Lung (tissue), 11 donors: ENCODE measurements at regions not wholly inside any gene's neighbourhood (a gene's known extent, or its start where the extent isn't known, plus 50 kb on each side); places are given as distances from the start of the nearest gene placed in this dataset.

Experiments used
- ATAC-seq: fragments of 200-7000 bp; cut with Tn5 transposase; one replicate; pipeline ENCODE4 v1.9.1; 2020; ENCODE audit warnings: moderate number of reproducible peaks; ENCODE audit not compliant: insufficient read depth, low FRiP score
- DNase-seq, 3 donors: peaks; one replicate each; pipeline ENCODE4 v3.0.0-alpha.2; 2013 to 2017
- H3K27ac ChIP-seq, 2 donors: one replicate each; pipeline ENCODE4 v1.5.1; 2013; ENCODE audit warnings: mild to moderate bottlenecking in 2 of 2, moderate library complexity in 2 of 2, control low read depth in 1 of 2, inconsistent platforms in 1 of 2, low read depth in 1 of 2, low read length in 1 of 2
- H3K27me3 ChIP-seq, 3 donors: one replicate each; pipeline ENCODE4 v1.5.1; 2013; ENCODE audit warnings: low read length in 2 of 3; ENCODE audit not compliant: control insufficient read depth in 3 of 3, insufficient read depth in 3 of 3
- H3K36me3 ChIP-seq, 4 donors: one replicate each; pipeline ENCODE4 v1.5.1; 2013; ENCODE audit warnings: low read length in 4 of 4, mild to moderate bottlenecking in 1 of 4, moderate library complexity in 1 of 4; ENCODE audit not compliant: control insufficient read depth in 4 of 4, insufficient read depth in 4 of 4
- H3K4me1 ChIP-seq, 5 donors: one replicate each; pipeline ENCODE4 v1.5.1; 2013; ENCODE audit warnings: low read length in 5 of 5, mild to moderate bottlenecking in 2 of 5, moderate library complexity in 1 of 5; ENCODE audit not compliant: control insufficient read depth in 5 of 5, insufficient read depth in 5 of 5
- H3K4me3 ChIP-seq: one replicate; pipeline ENCODE4 v1.5.1; 2013; ENCODE audit warnings: mild to moderate bottlenecking, control low read depth, moderate library complexity
- H3K9ac ChIP-seq, 2 donors: one replicate each; pipeline ENCODE4 v1.5.1; 2013; ENCODE audit warnings: low read length in 2 of 2, control low read depth in 1 of 2; ENCODE audit not compliant: insufficient read depth in 1 of 2
- H3K9me3 ChIP-seq, 4 donors: one replicate each; pipeline ENCODE4 v1.5.1; 2013; ENCODE audit warnings: low read length in 3 of 4, mild to moderate bottlenecking in 1 of 4, moderate library complexity in 1 of 4; ENCODE audit not compliant: control insufficient read depth in 4 of 4, insufficient read depth in 3 of 4
- WGBS, 2 donors: extraction: QIAGEN DNeasy Blood & Tissue Kit; methylation state at CpG; one replicate each; pipeline ENCODE4 v1.1.7; 2013; 5-methylcytosine and 5-hydroxymethylcytosine counted together
- TF ChIP-seq, protein P1 (sequence below): IDR thresholded peaks from 2 replicates; pipeline ENCODE4 v1.5.1; 2012; ENCODE audit warnings: mild to moderate bottlenecking; ENCODE audit errors: control extremely low read depth, extremely low read depth
- donor health status: control.
- donor health status: control.
- donor health status: Bipolar disorder and iron deficiency.
- donor health status: healthy.
- donor health status: DM: yes; HTN: yes; CAD: no.

DNA sequence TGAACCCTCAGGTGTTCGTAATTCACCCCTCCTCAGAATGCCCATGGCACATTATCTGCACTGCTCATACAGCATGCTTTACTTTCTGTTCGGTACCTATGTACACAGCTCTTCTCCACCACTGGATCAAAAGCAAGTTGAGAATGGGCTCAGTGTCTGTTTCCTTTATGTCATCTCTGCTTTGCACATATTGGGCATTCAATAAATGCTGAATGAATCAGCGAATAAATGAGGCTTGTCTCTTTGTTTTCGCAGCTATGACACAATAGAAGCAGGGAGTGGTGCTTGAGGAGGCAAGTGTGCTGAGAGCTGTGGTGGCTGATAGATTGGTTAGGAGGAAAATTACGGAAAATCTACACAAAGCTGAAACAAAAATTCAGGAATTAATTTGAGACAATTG is 109.1 kb upstream of the VMA21 start:
- Histone ChIP-seq H3K4me3 (no peak overlapping the region), H3K4me1 (no peaks in the 10 kb centered on the region), H3K27me3 (no peaks in the 10 kb centered on the region), H3K27ac (no peak overlapping the region), H3K9me3 (no peaks in the 10 kb centered on the region), H3K36me3 (no peaks in the 10 kb centered on the region), H3K9ac (no peak overlapping the region)
- DNase-seq (no peak), ATAC-seq (no peak)
- 65 to 86% methylated on average over 5 of the region's 5 CpGs for WGBS, 2 donors
- TF ChIP-seq, protein P1, sequence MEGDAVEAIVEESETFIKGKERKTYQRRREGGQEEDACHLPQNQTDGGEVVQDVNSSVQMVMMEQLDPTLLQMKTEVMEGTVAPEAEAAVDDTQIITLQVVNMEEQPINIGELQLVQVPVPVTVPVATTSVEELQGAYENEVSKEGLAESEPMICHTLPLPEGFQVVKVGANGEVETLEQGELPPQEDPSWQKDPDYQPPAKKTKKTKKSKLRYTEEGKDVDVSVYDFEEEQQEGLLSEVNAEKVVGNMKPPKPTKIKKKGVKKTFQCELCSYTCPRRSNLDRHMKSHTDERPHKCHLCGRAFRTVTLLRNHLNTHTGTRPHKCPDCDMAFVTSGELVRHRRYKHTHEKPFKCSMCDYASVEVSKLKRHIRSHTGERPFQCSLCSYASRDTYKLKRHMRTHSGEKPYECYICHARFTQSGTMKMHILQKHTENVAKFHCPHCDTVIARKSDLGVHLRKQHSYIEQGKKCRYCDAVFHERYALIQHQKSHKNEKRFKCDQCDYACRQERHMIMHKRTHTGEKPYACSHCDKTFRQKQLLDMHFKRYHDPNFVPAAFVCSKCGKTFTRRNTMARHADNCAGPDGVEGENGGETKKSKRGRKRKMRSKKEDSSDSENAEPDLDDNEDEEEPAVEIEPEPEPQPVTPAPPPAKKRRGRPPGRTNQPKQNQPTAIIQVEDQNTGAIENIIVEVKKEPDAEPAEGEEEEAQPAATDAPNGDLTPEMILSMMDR, result no peak

DNA sequence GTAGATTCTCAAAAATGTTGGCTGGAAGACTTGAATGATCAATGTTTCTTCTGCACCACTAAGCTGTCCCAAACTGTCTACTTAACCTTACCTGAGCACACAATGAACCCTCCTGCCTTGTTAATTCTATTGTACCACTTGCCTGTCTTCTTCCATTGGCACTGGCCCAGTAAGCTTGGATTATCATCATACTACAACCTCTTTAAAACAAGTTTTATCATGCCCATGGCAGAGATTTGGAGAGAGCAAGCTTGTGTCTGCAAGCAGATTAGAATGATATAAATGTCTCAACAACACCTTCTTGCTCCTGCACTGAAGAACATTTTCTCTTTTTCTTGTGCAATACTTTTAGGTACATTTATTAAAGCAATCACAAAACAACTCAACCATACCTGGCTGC is 74.0 kb upstream of the VMA21 start:
- H3K4me3 ChIP-seq, result no peak overlapping the region
- no peaks in the 10 kb centered on the region for H3K36me3 ChIP-seq
- ATAC-seq (no peak), DNase-seq (no peak)
- H3K9me3 ChIP-seq, result no peaks in the 10 kb centered on the region
- no peaks in the 10 kb centered on the region for H3K27me3 ChIP-seq
- H3K4me1 ChIP-seq, result no peaks in the 10 kb centered on the region
- H3K27ac ChIP-seq, result no peak overlapping the region
- TF ChIP-seq, protein P1, result no peak
- no peak overlapping the region for H3K9ac ChIP-seq

DNA sequence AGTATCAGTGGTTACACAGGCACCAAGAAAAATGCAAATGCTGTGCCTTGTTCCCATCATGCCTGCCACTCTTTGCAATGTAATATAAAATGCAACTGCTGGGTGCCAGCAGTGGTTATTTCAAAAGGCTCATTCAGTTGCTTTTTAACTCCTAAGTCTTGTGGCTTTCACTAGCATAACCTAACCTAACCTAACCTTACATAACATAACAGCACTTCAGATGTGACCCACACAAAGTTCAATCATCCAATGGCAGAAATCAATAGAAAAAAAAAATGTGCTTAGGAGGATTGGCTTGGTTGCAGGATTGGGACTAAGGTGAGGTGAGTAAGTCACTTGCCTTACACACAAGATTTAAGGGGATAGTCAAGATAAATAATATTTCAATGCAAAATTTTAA is 60.2 kb upstream of the VMA21 start:
- H3K9ac ChIP-seq, result no peak overlapping the region
- H3K36me3 ChIP-seq, result no peaks in the 10 kb centered on the region
- DNase-seq (no peak), ATAC-seq (no peak)
- no peak overlapping the region for H3K27ac ChIP-seq
- H3K9me3 ChIP-seq, result peaks cover 0 to 3% (median 0%) of the 10 kb centered on the region in 4 donors
- no peaks in the 10 kb centered on the region for H3K27me3 ChIP-seq
- no peaks in the 10 kb centered on the region for H3K4me1 ChIP-seq
- TF ChIP-seq, protein P1, result no peak
- no peak overlapping the region for H3K4me3 ChIP-seq

DNA sequence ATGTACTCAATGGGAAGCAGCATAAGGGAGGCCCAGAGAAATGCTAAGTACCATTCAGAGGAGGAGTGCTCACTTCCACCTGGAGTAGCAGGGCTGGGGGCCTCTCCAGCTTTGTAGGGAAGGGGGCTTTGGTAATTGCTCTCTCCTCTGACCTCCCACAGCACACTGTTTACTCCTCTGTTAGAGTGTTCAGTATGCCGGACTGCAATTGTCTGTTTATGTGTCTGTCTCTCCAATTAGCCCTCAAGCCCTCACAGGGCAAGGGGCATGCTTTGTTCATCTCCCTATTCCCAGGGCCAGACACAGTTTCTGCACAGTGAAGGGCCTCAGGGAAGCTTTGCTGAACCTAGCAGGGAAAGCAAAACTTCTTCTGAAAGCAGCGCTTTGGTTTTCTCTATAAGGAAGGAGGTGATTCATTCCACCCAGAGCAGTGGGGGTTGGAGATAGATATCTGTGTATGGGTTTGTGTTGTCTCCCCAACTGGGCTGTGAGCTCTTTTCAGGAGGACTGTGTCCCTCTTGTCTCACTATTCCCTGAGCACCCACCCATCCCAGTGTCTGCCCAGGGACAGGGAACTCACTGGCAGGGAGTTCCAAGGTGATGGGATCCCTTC is 50.0 kb upstream of the VMA21 start:
- TF ChIP-seq, protein P1, result no peak
- Histone ChIP-seq H3K27me3 (peaks cover 0 to 2% (median 0%) of the 10 kb centered on the region in 3 donors), H3K4me3 (no peak overlapping the region), H3K4me1 (peaks cover 0 to 1% (median 0%) of the 10 kb centered on the region in 5 donors), H3K9ac (no peak overlapping the region), H3K9me3 (peaks cover 0 to 2% (median 0%) of the 10 kb centered on the region in 4 donors), H3K27ac (no peak overlapping the region), H3K36me3 (no peaks in the 10 kb centered on the region)
- ATAC-seq, result no peak
- 65 to 70% methylated on average over 2 of the region's 2 CpGs for WGBS, 2 donors
- DNase-seq, result peak in 2 of 3 donors; percentile 1 to 19
